Putamen (tissue), 1 donor: ENCODE measurements at regions not wholly inside any gene's neighbourhood (a gene's known extent, or its start where the extent isn't known, plus 50 kb on each side); places are given as distances from the start of the nearest gene placed in this dataset.
A peak's percentile ranks its signal among the peaks of the same experiment; 100 is the strongest.

Experiments
- DNase-seq: peaks from one replicate; pipeline ENCODE4 v3.0.0-alpha.2; 2016; ENCODE audit warnings: low spot score

GRCh38 chr5:175579742-175580432 is 78.0 kb upstream of the HRH2 start:
- peak; percentile 46 for DNase-seq

GRCh38 chr5:175582697-175583096 is 75.2 kb upstream of the HRH2 start:
- peak; percentile 54 for DNase-seq

- no peak for DNase-seq
These were observed 72.3 kb upstream of the HRH2 start for GRCh38 chr5:175585567-175585966.

GRCh38 chr5:175588709-175589429 is 69.0 kb upstream of the HRH2 start:
- DNase-seq: no peak

GRCh38 chr5:175589714-175590113 is 68.2 kb upstream of the HRH2 start:
- no peak for DNase-seq

- no peak for DNase-seq
These were observed 67.4 kb upstream of the HRH2 start for GRCh38 chr5:175590471-175590881.

GRCh38 chr5:175591293-175591692 is 66.6 kb upstream of the HRH2 start:
- DNase-seq: no peak

- peak; percentile 67 for DNase-seq
These were observed 64.1 kb upstream of the HRH2 start for GRCh38 chr5:175593794-175594193.

- DNase-seq: no peak
These were observed 62.0 kb upstream of the HRH2 start for GRCh38 chr5:175595905-175596304.

- DNase-seq: peak; percentile 79
These were observed 61.1 kb upstream of the HRH2 start for GRCh38 chr5:175596761-175597189.

GRCh38 chr5:175597718-175598117 is 60.2 kb upstream of the HRH2 start:
- DNase-seq: no peak

- DNase-seq: no peak
These were observed 59.1 kb upstream of the HRH2 start for GRCh38 chr5:175598774-175599173.

GRCh38 chr5:175599210-175599609 is 58.7 kb upstream of the HRH2 start:
- no peak for DNase-seq

GRCh38 chr5:175603987-175604739 is 53.7 kb upstream of the HRH2 start:
- DNase-seq: no peak

- DNase-seq: no peak
These were observed 51.5 kb upstream of the HRH2 start for GRCh38 chr5:175606409-175606808.
